OCI-LY1 (cell line): ENCODE measurements at regions not wholly inside any gene's neighbourhood (a gene's known extent, or its start where the extent isn't known, plus 50 kb on each side); places are given as distances from the start of the nearest gene placed in this dataset.
A peak's percentile ranks its signal among the peaks of the same experiment; 100 is the strongest.

Experiments used
- H2AFZ ChIP-seq: fragments of 200-600 bp; sonication (generic), shearing (Covaris generic); 2 replicates; pipeline ENCODE4 v1.6.0; 2014; ENCODE audit warnings: antibody characterized with exemption, mild to moderate bottlenecking, low read length
- H3F3A ChIP-seq: fragments of 200-600 bp; sonication (generic), shearing (Covaris generic); 2 replicates; pipeline ENCODE4 v1.6.0; 2014; ENCODE audit warnings: mild to moderate bottlenecking, antibody characterized with exemption, low read length, moderate library complexity; ENCODE audit not compliant: insufficient read depth
- H3K27ac ChIP-seq: fragments of 200-600 bp; sonication (generic); 2 replicates; pipeline ENCODE4 v1.5.1; 2014; ENCODE audit warnings: low read length, mixed run types, mild to moderate bottlenecking, low read depth; ENCODE audit not compliant: poor library complexity, severe bottlenecking
- H3K27me3 ChIP-seq: fragments of 200-600 bp; sonication (generic); 2 replicates; pipeline ENCODE4 v1.6.0; 2014; ENCODE audit warnings: antibody characterized with exemption, mild to moderate bottlenecking, low read length, moderate library complexity; ENCODE audit not compliant: insufficient read depth
- H3K36me3 ChIP-seq: fragments of 200-600 bp; sonication (generic); 2 replicates; pipeline ENCODE4 v1.6.1; 2014; ENCODE audit warnings: mild to moderate bottlenecking, antibody characterized with exemption, low read length, moderate library complexity, mixed read lengths; ENCODE audit not compliant: insufficient read depth
- H3K4me1 ChIP-seq: fragments of 200-600 bp; sonication (generic); 2 replicates; pipeline ENCODE4 v1.5.1; 2014; ENCODE audit warnings: mild to moderate bottlenecking, low read length, moderate library complexity; ENCODE audit not compliant: insufficient read depth, severe bottlenecking
- H3K4me2 ChIP-seq: fragments of 200-600 bp; sonication (generic), shearing (Covaris generic); 2 replicates; pipeline ENCODE4 v1.6.1; 2014; ENCODE audit warnings: low read length
- H3K4me3 ChIP-seq: fragments of 200-600 bp; sonication (generic); 2 replicates; pipeline ENCODE4 v1.5.1; 2014; ENCODE audit warnings: low read length, low read depth, mild to moderate bottlenecking, mixed read lengths; ENCODE audit not compliant: poor library complexity, severe bottlenecking
- H3K79me2 ChIP-seq: fragments of 200-600 bp; shearing (Covaris generic); 2 replicates; pipeline ENCODE4 v1.6.1; 2016; ENCODE audit warnings: mixed run types, low read length, mixed read lengths; ENCODE audit not compliant: insufficient read depth
- H3K9ac ChIP-seq: fragments of 200-600 bp; sonication (generic), shearing (Covaris generic); 2 replicates; pipeline ENCODE4 v1.6.1; 2014; ENCODE audit warnings: mild to moderate bottlenecking, low read length, mixed read lengths
- H3K9me2 ChIP-seq: fragments of 200-600 bp; sonication (generic), shearing (Covaris generic); 2 replicates; pipeline ENCODE4 v1.6.1; 2014; ENCODE audit warnings: low read depth, mild to moderate bottlenecking, low read length, mixed read lengths
- H3K9me3 ChIP-seq: fragments of 200-600 bp; shearing (Covaris generic); 2 replicates; pipeline ENCODE4 v1.6.1; 2014; ENCODE audit warnings: low read length, mixed read lengths
- H4K20me1 ChIP-seq: fragments of 200-600 bp; sonication (generic), shearing (Covaris generic); 2 replicates; pipeline ENCODE4 v1.6.0; 2016; ENCODE audit warnings: mild to moderate bottlenecking, low read length; ENCODE audit not compliant: insufficient read depth
- EZH2 ChIP-seq: fragments of 200-600 bp; sonication (generic), shearing (Covaris generic); IDR thresholded peaks from 2 replicates; pipeline ENCODE4 v1.8.0; 2017; ENCODE audit warnings: borderline replicate concordance, mixed run types, mild to moderate bottlenecking, antibody characterized with exemption, low read length, moderate library complexity, mixed read lengths
- TF ChIP-seq, protein P1 (sequence below): fragments of 200-600 bp; sonication (generic), shearing (Covaris generic); IDR thresholded peaks from 2 replicates; pipeline ENCODE4 v1.5.1; 2017; ENCODE audit warnings: mild to moderate bottlenecking, antibody characterized with exemption, low read length, moderate library complexity, mixed read lengths

DNA sequence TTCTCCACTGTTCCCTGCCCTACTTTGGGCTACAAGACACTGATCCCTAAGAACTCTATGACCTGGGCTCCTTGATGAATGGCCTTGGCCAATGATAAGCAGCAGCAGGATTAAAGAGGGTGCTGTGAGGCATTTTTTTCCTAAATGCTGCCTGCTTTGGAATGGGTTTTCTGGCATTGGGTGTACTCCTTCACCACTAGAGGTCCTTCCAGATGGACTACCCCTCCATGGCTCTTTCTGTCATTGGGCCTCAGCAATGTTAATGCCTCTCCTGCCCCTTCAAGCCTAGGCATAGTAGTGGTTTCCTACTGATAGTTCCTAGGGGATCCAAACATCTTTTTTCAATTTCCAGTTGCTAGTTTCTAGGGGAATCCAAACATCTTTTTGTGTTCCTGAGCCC lies 319.3 kb upstream of the RPS23 start:
- H3K9me3 ChIP-seq = no peaks in the 10 kb centered on the region
- no peaks in the 10 kb centered on the region for H4K20me1 ChIP-seq
- no peaks in the 10 kb centered on the region for H3K9me2 ChIP-seq
- no peaks in the 10 kb centered on the region for H3F3A ChIP-seq
- H3K4me2 ChIP-seq = no peak overlapping the region
- no peaks in the 10 kb centered on the region for H3K27me3 ChIP-seq
- H3K79me2 ChIP-seq = no peaks in the 10 kb centered on the region
- no peak overlapping the region for H3K9ac ChIP-seq
- no peaks in the 10 kb centered on the region for H3K36me3 ChIP-seq
- H3K27ac ChIP-seq = no peak overlapping the region
- H3K4me1 ChIP-seq = no peaks in the 10 kb centered on the region
- TF ChIP-seq, protein P1, sequence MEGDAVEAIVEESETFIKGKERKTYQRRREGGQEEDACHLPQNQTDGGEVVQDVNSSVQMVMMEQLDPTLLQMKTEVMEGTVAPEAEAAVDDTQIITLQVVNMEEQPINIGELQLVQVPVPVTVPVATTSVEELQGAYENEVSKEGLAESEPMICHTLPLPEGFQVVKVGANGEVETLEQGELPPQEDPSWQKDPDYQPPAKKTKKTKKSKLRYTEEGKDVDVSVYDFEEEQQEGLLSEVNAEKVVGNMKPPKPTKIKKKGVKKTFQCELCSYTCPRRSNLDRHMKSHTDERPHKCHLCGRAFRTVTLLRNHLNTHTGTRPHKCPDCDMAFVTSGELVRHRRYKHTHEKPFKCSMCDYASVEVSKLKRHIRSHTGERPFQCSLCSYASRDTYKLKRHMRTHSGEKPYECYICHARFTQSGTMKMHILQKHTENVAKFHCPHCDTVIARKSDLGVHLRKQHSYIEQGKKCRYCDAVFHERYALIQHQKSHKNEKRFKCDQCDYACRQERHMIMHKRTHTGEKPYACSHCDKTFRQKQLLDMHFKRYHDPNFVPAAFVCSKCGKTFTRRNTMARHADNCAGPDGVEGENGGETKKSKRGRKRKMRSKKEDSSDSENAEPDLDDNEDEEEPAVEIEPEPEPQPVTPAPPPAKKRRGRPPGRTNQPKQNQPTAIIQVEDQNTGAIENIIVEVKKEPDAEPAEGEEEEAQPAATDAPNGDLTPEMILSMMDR = peak; percentile 30; the same call in 1 of the 2 replicates
- TF ChIP-seq EZH2 = no peak
- no peak overlapping the region for H2AFZ ChIP-seq
- H3K4me3 ChIP-seq = no peak overlapping the region

DNA sequence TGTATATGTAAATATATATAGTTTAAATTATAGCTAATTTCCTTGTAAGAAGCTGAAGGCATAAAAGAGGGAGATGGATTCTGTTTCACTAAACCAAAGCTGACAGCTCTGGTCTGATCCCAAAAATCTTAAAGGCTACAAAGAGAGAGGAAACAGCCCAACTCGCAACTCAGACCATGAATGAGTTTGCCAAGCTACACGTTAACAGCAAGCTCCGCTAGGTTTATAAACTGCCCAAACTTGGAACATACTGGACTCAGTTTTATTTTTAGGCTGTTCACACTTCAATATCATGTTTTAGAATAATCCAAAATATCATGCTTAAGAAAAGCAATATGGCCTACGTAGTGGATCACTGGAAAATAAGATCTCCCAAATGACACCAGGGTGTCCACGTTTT lies 318.3 kb upstream of the RPS23 start:
- Histone ChIP-seq H2AFZ (no peak overlapping the region), H3K36me3 (no peaks in the 10 kb centered on the region), H3K4me1 (no peaks in the 10 kb centered on the region), H3F3A (no peaks in the 10 kb centered on the region), H3K79me2 (no peaks in the 10 kb centered on the region), H3K27me3 (no peaks in the 10 kb centered on the region), H3K4me3 (no peak overlapping the region), H3K27ac (no peak overlapping the region), H3K9me3 (no peaks in the 10 kb centered on the region), H3K4me2 (no peak overlapping the region), H4K20me1 (no peaks in the 10 kb centered on the region), H3K9ac (no peak overlapping the region), H3K9me2 (no peaks in the 10 kb centered on the region)
- TF ChIP-seq EZH2 = no peak
- TF ChIP-seq, protein P1 = no peak

DNA sequence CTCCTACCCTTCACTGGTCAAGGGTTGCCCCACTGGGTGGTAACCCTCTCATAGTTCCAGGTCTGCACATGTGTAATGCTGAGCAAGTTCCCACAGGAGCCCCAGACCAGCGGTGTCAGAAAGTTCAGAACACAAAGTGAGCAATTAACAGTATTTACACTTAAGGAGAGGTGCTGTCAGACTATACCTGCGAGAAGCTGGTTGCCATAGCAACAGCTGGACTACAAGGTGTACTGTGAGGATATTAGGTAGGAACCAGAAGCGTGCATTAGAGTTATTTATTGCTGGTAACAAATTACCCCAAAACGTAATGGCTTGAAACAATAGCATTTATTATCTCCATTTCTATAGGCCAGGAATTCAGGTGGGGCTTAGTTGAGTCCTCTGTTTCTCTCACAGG lies 317.0 kb upstream of the RPS23 start:
- Histone ChIP-seq H3K4me3 (no peak overlapping the region), H3K4me2 (no peak overlapping the region), H3K9me2 (no peaks in the 10 kb centered on the region), H3F3A (no peaks in the 10 kb centered on the region), H3K9me3 (no peaks in the 10 kb centered on the region), H2AFZ (no peak overlapping the region), H3K4me1 (no peaks in the 10 kb centered on the region), H3K27ac (no peak overlapping the region), H4K20me1 (no peaks in the 10 kb centered on the region), H3K79me2 (no peaks in the 10 kb centered on the region), H3K27me3 (no peaks in the 10 kb centered on the region), H3K36me3 (no peaks in the 10 kb centered on the region), H3K9ac (no peak overlapping the region)
- TF ChIP-seq, protein P1 = no peak
